ENCODE measurements at regions not wholly inside any gene's neighbourhood (a gene's known extent, or its start where the extent isn't known, plus 50 kb on each side); places are given as distances from the start of the nearest gene placed in this dataset.

DNA sequence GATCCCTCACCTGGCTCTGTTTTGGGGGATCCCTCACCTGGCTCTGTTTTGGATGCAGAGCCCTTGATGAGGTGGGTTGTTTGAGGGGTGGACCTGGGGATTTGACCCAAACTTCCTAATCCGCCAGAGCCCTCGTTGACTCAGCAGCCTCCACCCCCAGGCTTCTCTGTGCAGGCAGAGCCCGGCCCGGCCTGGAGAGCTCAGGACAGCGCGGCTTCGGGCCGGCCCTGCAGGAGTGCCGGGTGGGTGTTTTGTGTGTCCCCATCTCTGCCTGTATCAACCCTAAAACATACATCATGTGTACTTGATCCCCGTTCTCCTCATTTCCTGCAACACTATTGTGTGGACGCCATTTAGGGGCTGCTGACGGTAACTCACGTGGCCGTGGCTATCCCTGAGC lies 124.2 kb downstream of the SIK1 start:
- TF ChIP-seq, protein P1, sequence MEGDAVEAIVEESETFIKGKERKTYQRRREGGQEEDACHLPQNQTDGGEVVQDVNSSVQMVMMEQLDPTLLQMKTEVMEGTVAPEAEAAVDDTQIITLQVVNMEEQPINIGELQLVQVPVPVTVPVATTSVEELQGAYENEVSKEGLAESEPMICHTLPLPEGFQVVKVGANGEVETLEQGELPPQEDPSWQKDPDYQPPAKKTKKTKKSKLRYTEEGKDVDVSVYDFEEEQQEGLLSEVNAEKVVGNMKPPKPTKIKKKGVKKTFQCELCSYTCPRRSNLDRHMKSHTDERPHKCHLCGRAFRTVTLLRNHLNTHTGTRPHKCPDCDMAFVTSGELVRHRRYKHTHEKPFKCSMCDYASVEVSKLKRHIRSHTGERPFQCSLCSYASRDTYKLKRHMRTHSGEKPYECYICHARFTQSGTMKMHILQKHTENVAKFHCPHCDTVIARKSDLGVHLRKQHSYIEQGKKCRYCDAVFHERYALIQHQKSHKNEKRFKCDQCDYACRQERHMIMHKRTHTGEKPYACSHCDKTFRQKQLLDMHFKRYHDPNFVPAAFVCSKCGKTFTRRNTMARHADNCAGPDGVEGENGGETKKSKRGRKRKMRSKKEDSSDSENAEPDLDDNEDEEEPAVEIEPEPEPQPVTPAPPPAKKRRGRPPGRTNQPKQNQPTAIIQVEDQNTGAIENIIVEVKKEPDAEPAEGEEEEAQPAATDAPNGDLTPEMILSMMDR (IDR thresholded peaks at IDR 0.05): no peak
- TF ChIP-seq POLR2A (IDR thresholded peaks at IDR 0.05): no peak
